Erythroblast (primary cell): ENCODE measurements at regions not wholly inside any gene's neighbourhood (a gene's known extent, or its start where the extent isn't known, plus 50 kb on each side); places are given as distances from the start of the nearest gene placed in this dataset.

Experiments
- GATA1 ChIP-seq: IDR thresholded peaks from 2 replicates; pipeline ENCODE4 v1.6.1; 2011; ENCODE audit warnings: low read depth, mild to moderate bottlenecking, control low read depth, low read length, moderate library complexity
- POLR2A ChIP-seq: IDR thresholded peaks from 2 replicates; pipeline ENCODE4 v1.6.1; 2011; ENCODE audit warnings: mild to moderate bottlenecking, low read length

DNA sequence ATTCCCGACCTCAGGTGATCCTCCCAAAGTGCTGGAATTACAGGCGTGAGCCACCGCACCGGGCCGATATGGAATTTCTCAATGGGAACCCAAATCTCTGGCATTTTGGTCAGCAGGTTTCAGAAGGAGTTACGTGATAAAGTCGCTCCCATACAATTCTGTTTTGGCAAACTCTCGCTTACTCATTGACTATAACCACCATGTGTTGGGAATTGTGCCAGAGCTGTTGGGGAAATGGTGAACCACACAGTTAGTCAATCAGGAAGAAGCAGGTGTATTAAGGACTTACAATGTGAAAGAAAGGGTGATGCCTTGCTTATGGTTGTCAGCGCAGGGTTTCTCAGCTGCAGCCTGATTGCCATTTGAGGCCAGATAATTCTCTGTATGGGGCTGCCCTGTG is 410.5 kb downstream of the QKI start:
- TF ChIP-seq POLR2A (no peak), GATA1 (no peak)
